Duodenal mucosa (tissue), 2 donors: ENCODE measurements at regions not wholly inside any gene's neighbourhood (a gene's known extent, or its start where the extent isn't known, plus 50 kb on each side); places are given as distances from the start of the nearest gene placed in this dataset.

Source experiments
- H3K27ac ChIP-seq: one replicate; pipeline ENCODE4 v1.7.0; 2013; ENCODE audit warnings: low read depth, low read length
- H3K27me3 ChIP-seq, 2 donors: one replicate each; pipeline ENCODE4 v1.7.0; 2013; ENCODE audit warnings: low read length in 2 of 2, control low read depth in 1 of 2; ENCODE audit not compliant: insufficient read depth in 2 of 2, control insufficient read depth in 1 of 2
- H3K36me3 ChIP-seq, 2 donors: one replicate each; pipeline ENCODE4 v1.7.0; 2013; ENCODE audit warnings: low read length in 2 of 2, control low read depth in 1 of 2; ENCODE audit not compliant: insufficient read depth in 2 of 2, control insufficient read depth in 1 of 2
- H3K4me1 ChIP-seq, 2 donors: one replicate each; pipeline ENCODE4 v1.7.0; 2013; ENCODE audit warnings: low read length in 2 of 2, control low read depth in 1 of 2; ENCODE audit not compliant: insufficient read depth in 2 of 2, control insufficient read depth in 1 of 2
- H3K4me3 ChIP-seq, 2 donors: one replicate each; pipeline ENCODE4 v1.7.0; 2013; ENCODE audit warnings: low read length in 2 of 2, low read depth in 1 of 2
- H3K9ac ChIP-seq, 2 donors: one replicate each; pipeline ENCODE4 v1.7.0; 2013; ENCODE audit warnings: low read length in 2 of 2, low read depth in 1 of 2
- H3K9me3 ChIP-seq, 2 donors: one replicate each; pipeline ENCODE4 v1.7.0; 2013; ENCODE audit warnings: low read length in 2 of 2, control low read depth in 1 of 2; ENCODE audit not compliant: control insufficient read depth in 1 of 2

GRCh38 chr13:104831831-104832230 lies 1703.6 kb downstream of the EFNB2 start:
- Histone ChIP-seq H3K4me3 (no peak overlapping the region), H3K9me3 (no peaks in the 10 kb centered on the region), H3K9ac (no peak overlapping the region), H3K27ac (no peak overlapping the region), H3K27me3 (no peaks in the 10 kb centered on the region), H3K4me1 (no peaks in the 10 kb centered on the region), H3K36me3 (no peaks in the 10 kb centered on the region)

- Histone ChIP-seq H3K4me3 (no peak overlapping the region), H3K4me1 (no peaks in the 10 kb centered on the region), H3K36me3 (no peaks in the 10 kb centered on the region), H3K27ac (no peak overlapping the region), H3K9ac (no peak overlapping the region), H3K27me3 (no peaks in the 10 kb centered on the region), H3K9me3 (no peaks in the 10 kb centered on the region)
These were observed 1711.8 kb downstream of the EFNB2 start for GRCh38 chr13:104823709-104824108.

- Histone ChIP-seq H3K27ac (no peak overlapping the region), H3K4me3 (no peak overlapping the region), H3K27me3 (no peaks in the 10 kb centered on the region), H3K9ac (no peak overlapping the region), H3K9me3 (no peaks in the 10 kb centered on the region), H3K36me3 (no peaks in the 10 kb centered on the region), H3K4me1 (no peaks in the 10 kb centered on the region)
These were observed 1712.4 kb downstream of the EFNB2 start for GRCh38 chr13:104823071-104823470.

- no peak overlapping the region for H3K9ac ChIP-seq
- no peak overlapping the region for H3K27ac ChIP-seq
- no peaks in the 10 kb centered on the region for H3K9me3 ChIP-seq
- no peaks in the 10 kb centered on the region for H3K36me3 ChIP-seq
- H3K4me1 ChIP-seq, result no peaks in the 10 kb centered on the region
- no peak overlapping the region for H3K4me3 ChIP-seq
- H3K27me3 ChIP-seq, result no peaks in the 10 kb centered on the region
These were observed 1718.2 kb downstream of the EFNB2 start for GRCh38 chr13:104817271-104817670.

GRCh38 chr13:104816726-104817125 lies 1718.7 kb downstream of the EFNB2 start:
- H3K36me3 ChIP-seq, result no peaks in the 10 kb centered on the region
- H3K9ac ChIP-seq, result no peak overlapping the region
- no peak overlapping the region for H3K27ac ChIP-seq
- H3K4me1 ChIP-seq, result no peaks in the 10 kb centered on the region
- H3K9me3 ChIP-seq, result no peaks in the 10 kb centered on the region
- no peak overlapping the region for H3K4me3 ChIP-seq
- no peaks in the 10 kb centered on the region for H3K27me3 ChIP-seq

GRCh38 chr13:104810242-104810641 lies 1725.2 kb downstream of the EFNB2 start:
- Histone ChIP-seq H3K36me3 (no peaks in the 10 kb centered on the region), H3K27ac (no peak overlapping the region), H3K9me3 (no peaks in the 10 kb centered on the region), H3K9ac (no peak overlapping the region), H3K27me3 (no peaks in the 10 kb centered on the region), H3K4me3 (no peak overlapping the region), H3K4me1 (no peaks in the 10 kb centered on the region)

- Histone ChIP-seq H3K9ac (no peak overlapping the region), H3K27me3 (no peaks in the 10 kb centered on the region), H3K4me3 (no peak overlapping the region), H3K9me3 (no peaks in the 10 kb centered on the region), H3K4me1 (no peaks in the 10 kb centered on the region), H3K27ac (no peak overlapping the region), H3K36me3 (no peaks in the 10 kb centered on the region)
These were observed 1726.0 kb downstream of the EFNB2 start for GRCh38 chr13:104809483-104809882.

GRCh38 chr13:104805346-104805745 lies 1730.1 kb downstream of the EFNB2 start:
- Histone ChIP-seq H3K9ac (no peak overlapping the region), H3K36me3 (no peaks in the 10 kb centered on the region), H3K4me1 (no peaks in the 10 kb centered on the region), H3K9me3 (no peaks in the 10 kb centered on the region), H3K4me3 (no peak overlapping the region), H3K27me3 (no peaks in the 10 kb centered on the region), H3K27ac (no peak overlapping the region)

GRCh38 chr13:104799152-104799551 lies 1732.9 kb upstream of the SLC10A2 start:
- H3K27ac ChIP-seq, result no peak overlapping the region
- H3K36me3 ChIP-seq, result no peaks in the 10 kb centered on the region
- H3K9ac ChIP-seq, result no peak overlapping the region
- no peaks in the 10 kb centered on the region for H3K27me3 ChIP-seq
- no peaks in the 10 kb centered on the region for H3K9me3 ChIP-seq
- no peak overlapping the region for H3K4me3 ChIP-seq
- H3K4me1 ChIP-seq, result no peaks in the 10 kb centered on the region

GRCh38 chr13:104798486-104798885 lies 1732.3 kb upstream of the SLC10A2 start:
- Histone ChIP-seq H3K4me3 (no peak overlapping the region), H3K36me3 (no peaks in the 10 kb centered on the region), H3K27ac (no peak overlapping the region), H3K9ac (no peak overlapping the region), H3K9me3 (no peaks in the 10 kb centered on the region), H3K4me1 (no peaks in the 10 kb centered on the region), H3K27me3 (no peaks in the 10 kb centered on the region)

- no peaks in the 10 kb centered on the region for H3K9me3 ChIP-seq
- H3K9ac ChIP-seq, result no peak overlapping the region
- H3K27me3 ChIP-seq, result no peaks in the 10 kb centered on the region
- H3K36me3 ChIP-seq, result no peaks in the 10 kb centered on the region
- H3K4me1 ChIP-seq, result no peaks in the 10 kb centered on the region
- no peak overlapping the region for H3K4me3 ChIP-seq
- no peak overlapping the region for H3K27ac ChIP-seq
These were observed 1730.4 kb upstream of the SLC10A2 start for GRCh38 chr13:104796581-104796980.
